ENCODE measurements at regions not wholly inside any gene's neighbourhood (a gene's known extent, or its start where the extent isn't known, plus 50 kb on each side); places are given as distances from the start of the nearest gene placed in this dataset.

DNA sequence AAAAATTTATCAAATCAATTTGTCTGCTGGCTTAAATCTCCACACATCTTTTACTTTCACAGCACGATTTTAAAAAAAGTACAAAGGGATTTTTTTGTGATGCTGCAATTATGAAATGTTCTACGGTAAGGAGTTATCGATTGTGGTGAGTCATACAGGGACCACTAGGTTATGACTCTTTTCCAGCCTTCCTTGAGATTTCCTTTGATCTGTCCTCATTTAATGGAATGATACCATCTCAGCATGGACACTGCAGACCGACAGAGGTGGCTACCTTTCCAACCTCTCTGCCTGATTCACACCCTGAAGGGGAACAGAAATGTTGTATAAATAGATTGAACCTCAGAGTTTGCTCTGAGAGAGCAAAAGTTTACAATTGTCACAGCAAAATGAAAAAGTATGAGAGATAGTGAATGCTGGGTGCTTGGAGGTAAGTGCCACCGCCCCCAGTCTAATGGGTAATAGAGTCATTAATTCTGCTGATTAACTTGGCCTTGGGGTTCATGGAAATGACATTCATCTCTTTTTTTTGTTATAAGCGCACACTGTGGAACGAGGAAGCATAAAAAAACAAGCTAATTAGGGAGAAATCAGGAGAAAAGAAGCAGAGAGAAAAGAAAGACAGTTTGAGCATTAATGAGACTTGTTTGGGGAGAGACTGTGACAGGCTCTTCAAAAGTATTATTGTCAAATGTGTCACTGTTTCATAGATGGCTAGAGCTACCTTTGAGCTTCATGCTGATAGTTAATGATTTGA lies 306.0 kb downstream of the RNF144B start:
- Histone ChIP-seq H3K4me3 (ENCODE audit: low read depth in 1 of 2, low read length in 2 of 2) (no peak overlapping the region), H3K36me3 (ENCODE audit: insufficient read depth, low read length) (no peaks in the 10 kb centered on the region), H3K9ac (ENCODE audit: low read depth, low read length) (no peak overlapping the region), H3K79me2 (ENCODE audit: insufficient read depth, low read length) (no peaks in the 10 kb centered on the region), H3K4me2 (ENCODE audit: insufficient read depth, low read length) (no peak overlapping the region), H3K27ac (ENCODE audit: low read length) (no peak overlapping the region), H3K4me1 (ENCODE audit: insufficient read depth, low read length) (no peaks in the 10 kb centered on the region), H2AFZ (ENCODE audit: low read depth, low read length) (no peak overlapping the region), H3K27me3 (ENCODE audit: insufficient read depth, low read length, poor library complexity) (no peaks in the 10 kb centered on the region), H3K9me3 (ENCODE audit: insufficient read depth, low read length, severe bottlenecking) (no peaks in the 10 kb centered on the region), H4K20me1 (ENCODE audit: insufficient read depth, low read length) (no peaks in the 10 kb centered on the region)
- ATAC-seq (ENCODE audit: insufficient read depth, low read depth): no peak
- no peak for DNase-seq
- no peak for TF ChIP-seq EZH2 (IDR thresholded peaks at IDR 0.05; ENCODE audit: borderline replicate concordance, low read depth, low read length, severe bottlenecking)
- TF ChIP-seq, protein P1, sequence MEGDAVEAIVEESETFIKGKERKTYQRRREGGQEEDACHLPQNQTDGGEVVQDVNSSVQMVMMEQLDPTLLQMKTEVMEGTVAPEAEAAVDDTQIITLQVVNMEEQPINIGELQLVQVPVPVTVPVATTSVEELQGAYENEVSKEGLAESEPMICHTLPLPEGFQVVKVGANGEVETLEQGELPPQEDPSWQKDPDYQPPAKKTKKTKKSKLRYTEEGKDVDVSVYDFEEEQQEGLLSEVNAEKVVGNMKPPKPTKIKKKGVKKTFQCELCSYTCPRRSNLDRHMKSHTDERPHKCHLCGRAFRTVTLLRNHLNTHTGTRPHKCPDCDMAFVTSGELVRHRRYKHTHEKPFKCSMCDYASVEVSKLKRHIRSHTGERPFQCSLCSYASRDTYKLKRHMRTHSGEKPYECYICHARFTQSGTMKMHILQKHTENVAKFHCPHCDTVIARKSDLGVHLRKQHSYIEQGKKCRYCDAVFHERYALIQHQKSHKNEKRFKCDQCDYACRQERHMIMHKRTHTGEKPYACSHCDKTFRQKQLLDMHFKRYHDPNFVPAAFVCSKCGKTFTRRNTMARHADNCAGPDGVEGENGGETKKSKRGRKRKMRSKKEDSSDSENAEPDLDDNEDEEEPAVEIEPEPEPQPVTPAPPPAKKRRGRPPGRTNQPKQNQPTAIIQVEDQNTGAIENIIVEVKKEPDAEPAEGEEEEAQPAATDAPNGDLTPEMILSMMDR (IDR thresholded peaks at IDR 0.05; ENCODE audit: borderline replicate concordance, extremely low read depth, low read length, poor library complexity, severe bottlenecking): no peak

DNA sequence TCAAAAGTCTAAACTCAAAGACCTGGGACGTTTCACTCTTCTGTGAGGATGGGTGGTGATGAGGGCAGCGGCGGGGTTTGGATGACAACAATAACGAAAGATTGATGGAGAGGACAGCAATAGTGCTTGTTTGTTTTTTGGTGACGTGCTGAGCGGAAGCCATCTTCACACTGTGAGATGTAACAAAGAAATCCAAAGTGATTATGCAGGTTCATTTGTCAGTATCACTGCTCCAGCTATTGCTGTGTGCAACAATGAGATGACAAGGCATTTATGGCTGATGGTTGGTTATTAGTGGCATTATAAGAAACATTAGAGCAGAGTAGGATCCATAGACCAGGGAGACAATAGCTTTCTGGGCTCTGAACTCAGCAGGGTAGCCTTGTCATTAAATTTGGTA lies 306.7 kb downstream of the RNF144B start:
- TF ChIP-seq, protein P1 (IDR thresholded peaks at IDR 0.05; ENCODE audit: borderline replicate concordance, extremely low read depth, low read length, poor library complexity, severe bottlenecking): no peak
- no peak for TF ChIP-seq EZH2 (IDR thresholded peaks at IDR 0.05; ENCODE audit: borderline replicate concordance, low read depth, low read length, severe bottlenecking)
- no peak overlapping the region for H2AFZ ChIP-seq (ENCODE audit: low read depth, low read length)
- no peaks in the 10 kb centered on the region for H4K20me1 ChIP-seq (ENCODE audit: insufficient read depth, low read length)
- no peaks in the 10 kb centered on the region for H3K36me3 ChIP-seq (ENCODE audit: insufficient read depth, low read length)
- no peak overlapping the region for H3K4me3 ChIP-seq (ENCODE audit: low read depth in 1 of 2, low read length in 2 of 2)
- no peaks in the 10 kb centered on the region for H3K9me3 ChIP-seq (ENCODE audit: insufficient read depth, low read length, severe bottlenecking)
- DNase-seq (no peak), ATAC-seq (ENCODE audit: insufficient read depth, low read depth) (no peak)
- no peak overlapping the region for H3K27ac ChIP-seq (ENCODE audit: low read length)
- no peaks in the 10 kb centered on the region for H3K79me2 ChIP-seq (ENCODE audit: insufficient read depth, low read length)
- H3K4me2 ChIP-seq (ENCODE audit: insufficient read depth, low read length): no peak overlapping the region
- no peaks in the 10 kb centered on the region for H3K27me3 ChIP-seq (ENCODE audit: insufficient read depth, low read length, poor library complexity)
- H3K9ac ChIP-seq (ENCODE audit: low read depth, low read length): no peak overlapping the region
- H3K4me1 ChIP-seq (ENCODE audit: insufficient read depth, low read length): no peaks in the 10 kb centered on the region

DNA sequence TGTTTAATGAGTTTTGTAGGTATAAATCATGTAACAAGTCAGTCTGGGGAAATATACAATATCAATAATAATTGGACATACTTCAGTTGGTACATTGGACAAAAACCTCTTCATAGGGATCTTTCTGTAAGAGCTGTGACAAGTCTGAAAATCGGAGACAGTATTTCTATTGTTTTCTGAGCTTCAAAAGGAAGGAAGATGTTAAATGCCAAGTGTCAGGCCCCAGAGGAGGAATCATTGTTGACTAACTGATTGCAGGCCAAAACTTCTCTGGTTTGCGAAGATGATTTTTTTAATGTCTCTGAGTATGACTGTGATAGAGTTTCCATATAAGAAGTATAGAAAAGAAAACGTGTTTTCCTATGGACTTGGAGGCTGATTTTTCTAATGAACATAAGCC lies 316.4 kb downstream of the RNF144B start:
- no peaks in the 10 kb centered on the region for H4K20me1 ChIP-seq (ENCODE audit: insufficient read depth, low read length)
- ATAC-seq (ENCODE audit: insufficient read depth, low read depth): no peak
- no peaks in the 10 kb centered on the region for H3K27me3 ChIP-seq (ENCODE audit: insufficient read depth, low read length, poor library complexity)
- no peaks in the 10 kb centered on the region for H3K9me3 ChIP-seq (ENCODE audit: insufficient read depth, low read length, severe bottlenecking)
- no peak overlapping the region for H3K9ac ChIP-seq (ENCODE audit: low read depth, low read length)
- no peak overlapping the region for H3K4me3 ChIP-seq (ENCODE audit: low read depth in 1 of 2, low read length in 2 of 2)
- DNase-seq: no peak
- H3K36me3 ChIP-seq (ENCODE audit: insufficient read depth, low read length): no peaks in the 10 kb centered on the region
- H2AFZ ChIP-seq (ENCODE audit: low read depth, low read length): no peak overlapping the region
- no peak for TF ChIP-seq EZH2 (IDR thresholded peaks at IDR 0.05; ENCODE audit: borderline replicate concordance, low read depth, low read length, severe bottlenecking)
- TF ChIP-seq, protein P1 (IDR thresholded peaks at IDR 0.05; ENCODE audit: borderline replicate concordance, extremely low read depth, low read length, poor library complexity, severe bottlenecking): no peak
- H3K4me2 ChIP-seq (ENCODE audit: insufficient read depth, low read length): no peak overlapping the region
- no peaks in the 10 kb centered on the region for H3K79me2 ChIP-seq (ENCODE audit: insufficient read depth, low read length)
- no peaks in the 10 kb centered on the region for H3K4me1 ChIP-seq (ENCODE audit: insufficient read depth, low read length)
- no peak overlapping the region for H3K27ac ChIP-seq (ENCODE audit: low read length)
